Activated CD4-positive, CD25-positive, alpha-beta regulatory T cell (primary cell): ENCODE measurements at regions not wholly inside any gene's neighbourhood (a gene's known extent, or its start where the extent isn't known, plus 50 kb on each side); places are given as distances from the start of the nearest gene placed in this dataset.

ENCODE experiments used
- DNase-seq, 4 experiments: peaks; one replicate each; lab custom pipeline; 2025; lab: John Stamatoyannopoulos, UW

DNA sequence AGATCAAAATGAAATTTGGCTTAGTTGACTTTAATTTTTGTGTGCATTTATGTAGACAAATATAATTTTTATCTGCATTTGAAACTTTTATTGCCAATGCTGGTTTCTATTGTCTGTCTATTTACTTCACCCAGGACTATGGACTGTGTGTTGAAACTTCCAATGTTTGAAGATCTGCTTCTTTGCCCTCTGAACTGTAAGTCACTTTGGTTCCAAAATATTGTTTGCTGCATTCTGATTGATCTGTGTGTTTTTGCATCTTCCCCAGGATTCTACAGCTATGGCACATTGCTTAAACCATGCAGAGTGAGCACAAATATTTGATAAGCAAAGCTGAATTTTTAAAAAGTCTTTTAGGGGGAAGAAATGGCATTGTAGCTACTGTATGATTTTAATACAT lies 131.0 kb upstream of the SOX5 start:
- DNase-seq, result no peak

- DNase-seq, result no peak
Observed at GRCh38 chr12:24079083-24079482, 129.6 kb upstream of the SOX5 start.

DNA sequence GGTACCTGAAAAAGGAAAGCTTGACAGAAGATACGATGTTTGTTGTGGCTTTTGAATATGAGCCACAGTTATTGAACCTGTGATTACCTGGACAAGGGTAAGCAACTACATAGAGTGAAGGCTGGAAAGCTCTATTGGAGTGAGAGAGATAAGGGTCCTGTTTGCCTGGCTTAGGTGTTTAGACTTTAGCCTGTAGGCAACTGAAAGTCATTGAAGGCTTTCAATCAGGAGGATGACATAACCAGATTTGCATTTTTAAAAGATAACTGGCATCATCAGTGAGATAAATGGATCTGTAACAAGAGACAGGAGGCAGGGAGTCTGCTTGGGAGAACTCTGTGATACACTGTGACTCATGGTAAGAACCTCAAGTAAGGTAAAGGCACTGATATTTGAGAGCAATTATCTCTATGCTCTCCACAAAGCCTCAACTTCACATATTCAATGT lies 128.9 kb upstream of the SOX5 start:
- no peak for DNase-seq

DNA sequence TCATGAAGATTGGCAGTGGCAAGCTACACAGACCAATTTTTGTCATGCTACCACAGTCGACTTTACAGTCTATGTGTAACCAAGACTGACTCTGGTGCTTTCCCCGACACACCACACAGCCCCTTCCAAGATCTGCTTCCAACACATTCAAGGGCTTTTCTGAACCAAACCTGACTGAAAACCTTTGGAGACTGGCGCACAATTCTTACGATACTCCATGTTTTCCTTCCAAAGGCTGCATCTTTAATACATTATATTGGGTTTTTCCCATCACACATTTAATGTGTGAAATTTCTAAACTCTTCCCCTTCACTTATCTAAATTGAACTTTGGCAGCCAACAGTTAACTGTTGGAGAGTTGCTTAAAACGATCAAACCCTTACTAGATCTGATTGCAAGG lies 127.7 kb upstream of the SOX5 start:
- no peak for DNase-seq

DNA sequence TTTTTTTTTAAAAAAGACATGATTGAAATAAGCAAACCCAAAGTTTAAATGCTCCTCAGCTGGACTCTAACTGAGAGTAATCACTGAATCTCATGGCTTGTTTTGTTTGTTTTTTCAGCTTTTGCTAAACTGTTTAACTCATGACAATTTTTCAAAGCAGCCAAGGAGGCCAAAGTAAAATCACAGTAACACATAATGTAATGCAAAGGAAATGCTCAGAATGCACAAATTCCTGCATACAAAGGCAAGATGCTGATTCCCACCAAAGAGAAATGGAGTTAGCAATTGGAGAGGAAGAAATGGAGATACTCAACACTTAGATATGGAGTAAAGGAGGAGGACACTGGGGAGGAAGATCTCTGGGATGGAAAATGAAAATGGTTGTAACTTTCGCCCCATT lies 126.2 kb upstream of the SOX5 start:
- DNase-seq, result no peak

DNA sequence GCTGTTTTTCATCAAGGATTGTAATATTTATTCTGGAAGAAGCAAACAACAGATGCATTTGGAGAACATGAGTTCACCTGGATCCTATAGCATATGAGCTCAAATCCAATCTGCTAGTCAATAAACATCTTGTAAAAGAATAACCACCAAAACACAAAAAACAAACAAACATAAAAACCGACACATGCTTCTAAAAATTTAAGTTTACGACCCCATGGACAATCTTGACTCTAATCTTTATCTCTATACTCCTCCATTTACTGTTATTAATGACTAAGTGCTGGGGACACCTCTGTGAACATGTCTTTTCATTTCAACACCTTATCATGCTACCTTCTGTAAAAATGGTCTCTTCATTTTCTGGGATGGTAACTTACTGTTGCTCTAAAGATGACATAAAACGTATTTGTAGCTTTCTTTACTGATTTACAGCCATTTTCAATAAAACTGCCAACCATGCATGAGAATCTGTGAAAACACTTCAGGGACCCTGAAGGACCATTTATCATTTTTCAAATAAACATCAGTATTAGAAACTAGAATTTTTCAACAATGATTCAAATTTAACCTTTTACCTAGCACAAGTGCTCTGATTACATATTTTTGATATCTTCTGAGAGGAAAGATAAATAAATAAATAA lies 123.8 kb upstream of the SOX5 start:
- no peak for DNase-seq

DNA sequence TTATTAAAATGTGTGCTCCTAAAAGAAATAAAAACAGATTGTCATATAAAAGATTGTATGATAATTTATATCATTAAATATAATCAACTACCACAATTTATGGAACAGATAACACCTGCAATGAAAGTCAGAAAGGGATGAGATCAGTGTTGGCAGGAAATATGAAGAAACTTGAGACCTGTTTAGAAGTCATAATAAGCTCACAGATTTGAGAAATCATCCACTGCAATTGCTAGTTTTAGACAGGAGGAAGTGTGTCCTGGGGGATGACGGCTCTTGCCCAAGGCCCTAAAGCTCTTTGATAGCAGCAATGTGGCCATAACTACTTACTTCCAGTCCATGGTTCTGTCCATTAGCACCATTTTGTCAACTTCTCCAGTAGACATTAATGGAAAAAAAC lies 122.8 kb upstream of the SOX5 start:
- no peak for DNase-seq

- no peak for DNase-seq
Observed at GRCh38 chr12:24071842-24072241, 122.4 kb upstream of the SOX5 start.

GRCh38 chr12:24069532-24070395 lies 120.3 kb upstream of the SOX5 start:
- DNase-seq, result no peak

- no peak for DNase-seq
Observed at GRCh38 chr12:24066865-24067264, 117.4 kb upstream of the SOX5 start.

- no peak for DNase-seq
Observed at GRCh38 chr12:24066097-24066496, 116.6 kb upstream of the SOX5 start.

- no peak for DNase-seq
Observed at GRCh38 chr12:24062642-24063245, 113.3 kb upstream of the SOX5 start.

DNA sequence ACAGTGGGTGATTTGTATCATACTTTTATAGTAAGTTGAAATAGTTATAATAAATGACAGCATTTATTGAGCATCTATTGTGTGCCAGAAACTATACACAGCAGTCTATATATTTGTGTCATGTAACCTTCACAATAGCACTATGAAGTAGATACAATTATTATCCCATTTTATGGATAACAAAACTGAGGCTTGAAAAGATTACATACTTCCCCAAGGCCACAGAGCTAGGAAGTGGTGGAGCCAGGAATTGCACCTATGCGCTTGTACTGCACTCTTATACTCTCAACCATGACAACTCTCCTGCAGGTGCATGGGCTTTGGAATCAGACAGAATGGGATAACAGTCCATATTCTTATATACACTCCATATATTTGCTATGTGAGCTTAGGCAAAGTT lies 110.6 kb upstream of the SOX5 start:
- DNase-seq, result no peak

- DNase-seq, result no peak
Observed at GRCh38 chr12:24057920-24058476, 108.5 kb upstream of the SOX5 start.

DNA sequence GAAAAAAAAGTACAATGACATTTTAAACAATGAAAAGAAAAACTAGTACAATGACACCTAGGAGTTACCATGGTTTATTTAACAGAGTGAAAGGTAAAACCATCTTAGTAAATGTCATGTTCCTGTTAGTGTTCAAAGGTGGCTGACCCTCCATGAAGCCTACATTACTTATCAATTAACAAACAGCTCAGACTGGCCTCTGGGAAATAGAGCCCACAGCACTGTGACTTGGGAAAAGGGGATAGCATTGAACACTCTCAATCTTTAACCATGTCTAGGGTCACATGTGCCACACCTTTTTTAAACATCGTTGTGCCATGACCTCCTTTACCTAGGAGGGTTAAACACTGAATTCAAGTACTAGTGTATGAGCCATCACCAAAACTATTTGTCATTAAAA lies 106.3 kb upstream of the SOX5 start:
- DNase-seq, result no peak

DNA sequence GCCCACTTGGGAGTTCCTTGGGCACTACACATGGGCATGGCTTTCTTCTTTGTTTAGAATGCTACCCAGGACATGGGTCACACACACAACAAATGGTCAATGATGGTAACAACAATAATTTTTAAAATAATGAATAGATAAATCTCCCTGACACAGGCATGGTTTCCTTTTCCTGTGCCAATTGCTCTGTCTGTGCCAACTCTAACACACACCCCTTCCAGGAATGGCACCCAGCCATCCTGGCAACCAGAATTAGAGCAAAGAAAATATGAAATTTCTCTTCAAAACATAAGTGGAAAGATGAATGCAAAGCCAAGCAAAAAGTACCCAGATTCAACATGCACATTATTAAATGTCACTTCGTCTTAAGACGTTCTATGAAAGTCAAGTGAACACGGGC lies 104.9 kb upstream of the SOX5 start:
- DNase-seq, result no peak

- no peak for DNase-seq
Observed at GRCh38 chr12:24049728-24050127, 100.3 kb upstream of the SOX5 start.

DNA sequence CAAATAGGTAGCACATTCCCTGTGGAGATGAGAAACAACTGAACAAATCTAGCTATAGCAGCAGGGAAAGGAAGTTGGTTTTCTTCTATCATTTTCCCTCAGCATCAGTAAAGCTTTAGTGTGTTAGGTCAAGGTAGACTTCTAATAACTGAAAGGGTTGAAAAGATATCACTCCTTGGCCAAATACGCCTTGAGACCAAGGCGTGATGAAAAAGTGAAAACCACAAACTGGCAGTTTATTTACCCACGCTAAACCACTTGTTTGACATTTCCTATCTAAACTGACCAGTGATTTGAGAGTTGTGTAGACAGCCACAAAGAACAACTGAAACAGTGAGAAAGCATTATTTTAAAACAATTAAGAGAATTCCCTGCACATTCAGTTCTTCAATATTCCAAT lies 99.6 kb upstream of the SOX5 start:
- no peak for DNase-seq

GRCh38 chr12:24048446-24048845 lies 99.0 kb upstream of the SOX5 start:
- DNase-seq, result no peak

DNA sequence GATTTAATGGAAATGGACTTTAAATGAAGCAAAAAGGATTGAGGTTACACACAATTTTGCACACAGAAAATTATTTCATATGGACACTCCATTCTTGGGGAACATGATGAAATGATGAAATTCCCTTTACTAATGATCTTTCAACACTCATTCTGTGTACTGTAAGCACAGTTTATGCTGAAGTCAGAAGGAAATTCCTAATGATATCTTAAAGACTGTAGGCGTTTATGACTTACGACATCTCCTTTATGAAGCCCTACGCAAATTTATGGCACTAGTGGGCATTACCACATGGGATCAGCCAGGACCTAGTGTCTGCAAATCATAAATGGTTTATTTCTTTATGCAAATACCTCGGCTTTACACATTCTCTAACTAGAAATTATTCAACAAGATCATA lies 97.9 kb upstream of the SOX5 start:
- DNase-seq, result no peak

GRCh38 chr12:24045816-24046257 lies 96.4 kb upstream of the SOX5 start:
- DNase-seq, result no peak

GRCh38 chr12:24044941-24045703 lies 95.7 kb upstream of the SOX5 start:
- DNase-seq, result no peak
